ENCODE measurements at regions not wholly inside any gene's neighbourhood (a gene's known extent, or its start where the extent isn't known, plus 50 kb on each side); places are given as distances from the start of the nearest gene placed in this dataset.

DNA sequence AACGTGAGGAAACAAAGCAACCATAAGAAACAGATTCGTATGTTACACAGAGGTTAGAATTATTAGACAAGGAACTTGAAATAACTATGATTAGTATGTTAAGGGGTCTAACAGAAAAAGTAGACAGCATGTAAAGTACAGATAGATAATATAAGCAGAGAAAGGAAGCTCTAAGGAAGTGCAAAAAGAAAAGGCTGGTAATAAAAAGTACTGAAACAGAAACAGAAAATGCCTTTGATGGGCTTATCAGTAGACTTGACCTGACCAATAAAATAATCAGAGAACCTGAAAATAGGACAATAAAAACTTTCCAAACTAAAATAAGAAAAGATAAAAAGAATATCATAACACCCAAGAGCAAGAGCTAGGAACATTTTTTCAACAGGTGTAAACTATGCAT lies 225.8 kb downstream of the RND3 start:
- Histone ChIP-seq H3K27me3 (replicated peaks in 1 of 7) (no peaks in the 10 kb centered on the region), H3K27ac (no peak overlapping the region), H3K4me3 (no peak overlapping the region), H3K36me3 (no peaks in the 10 kb centered on the region), H3K4me1 (no peaks in the 10 kb centered on the region), H3K9me3 (peaks cover 0 to 11% (median 4%) of the 10 kb centered on the region in 8 donors)
- 73 to 85% (median 82%) methylated on average over 2 of the region's 2 CpGs for WGBS, 5 donors
- intact Hi-C loops (cut with DNase I; ENCODE audit: low total_unique reads): no loop called here
- no peak for DNase-seq
- TF ChIP-seq POLR2AphosphoS5 (IDR thresholded peaks at IDR 0.05): no peak
- TF ChIP-seq, protein P1, sequence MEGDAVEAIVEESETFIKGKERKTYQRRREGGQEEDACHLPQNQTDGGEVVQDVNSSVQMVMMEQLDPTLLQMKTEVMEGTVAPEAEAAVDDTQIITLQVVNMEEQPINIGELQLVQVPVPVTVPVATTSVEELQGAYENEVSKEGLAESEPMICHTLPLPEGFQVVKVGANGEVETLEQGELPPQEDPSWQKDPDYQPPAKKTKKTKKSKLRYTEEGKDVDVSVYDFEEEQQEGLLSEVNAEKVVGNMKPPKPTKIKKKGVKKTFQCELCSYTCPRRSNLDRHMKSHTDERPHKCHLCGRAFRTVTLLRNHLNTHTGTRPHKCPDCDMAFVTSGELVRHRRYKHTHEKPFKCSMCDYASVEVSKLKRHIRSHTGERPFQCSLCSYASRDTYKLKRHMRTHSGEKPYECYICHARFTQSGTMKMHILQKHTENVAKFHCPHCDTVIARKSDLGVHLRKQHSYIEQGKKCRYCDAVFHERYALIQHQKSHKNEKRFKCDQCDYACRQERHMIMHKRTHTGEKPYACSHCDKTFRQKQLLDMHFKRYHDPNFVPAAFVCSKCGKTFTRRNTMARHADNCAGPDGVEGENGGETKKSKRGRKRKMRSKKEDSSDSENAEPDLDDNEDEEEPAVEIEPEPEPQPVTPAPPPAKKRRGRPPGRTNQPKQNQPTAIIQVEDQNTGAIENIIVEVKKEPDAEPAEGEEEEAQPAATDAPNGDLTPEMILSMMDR (IDR thresholded peaks at IDR 0.05 in 8 of 11, conservative IDR thresholded peaks at IDR 0.05 in 3 of 11): no peak
- TF ChIP-seq POLR2A (IDR thresholded peaks at IDR 0.05): no peak

DNA sequence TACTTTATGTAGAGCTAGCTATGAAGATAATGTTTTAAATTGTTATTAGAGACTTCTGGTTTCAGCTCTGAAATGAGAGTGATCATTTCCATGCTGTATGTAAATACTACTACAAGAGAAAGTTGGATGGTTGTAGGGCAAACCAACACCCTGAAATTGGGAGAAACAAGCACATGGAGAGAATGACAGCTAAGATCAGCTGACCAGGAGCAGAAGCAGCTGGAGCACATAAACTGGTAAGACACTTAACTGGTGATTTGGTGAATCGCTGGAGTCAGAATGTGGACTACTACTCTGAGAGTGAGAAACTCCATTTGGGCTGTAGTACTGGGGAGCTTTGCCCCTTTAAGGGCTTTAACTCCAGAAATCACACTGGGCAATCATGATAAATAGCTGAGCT lies 226.8 kb downstream of the RND3 start:
- no peak for TF ChIP-seq POLR2AphosphoS5 (IDR thresholded peaks at IDR 0.05)
- TF ChIP-seq POLR2A (IDR thresholded peaks at IDR 0.05): no peak
- TF ChIP-seq, protein P1 (IDR thresholded peaks at IDR 0.05 in 8 of 11, conservative IDR thresholded peaks at IDR 0.05 in 3 of 11): no peak
- no peaks in the 10 kb centered on the region for H3K4me1 ChIP-seq
- H3K36me3 ChIP-seq: no peaks in the 10 kb centered on the region
- no peak for DNase-seq
- H3K27me3 ChIP-seq (replicated peaks in 1 of 7): no peaks in the 10 kb centered on the region
- no peak overlapping the region for H3K27ac ChIP-seq
- 79 to 90% (median 79%) methylated on average over 1 of the region's 1 CpG for WGBS, 5 donors
- no peak overlapping the region for H3K4me3 ChIP-seq
- intact Hi-C loops (cut with DNase I; ENCODE audit: low total_unique reads): no loop called here
- peaks cover 0 to 11% (median 4%) of the 10 kb centered on the region in 8 donors for H3K9me3 ChIP-seq

DNA sequence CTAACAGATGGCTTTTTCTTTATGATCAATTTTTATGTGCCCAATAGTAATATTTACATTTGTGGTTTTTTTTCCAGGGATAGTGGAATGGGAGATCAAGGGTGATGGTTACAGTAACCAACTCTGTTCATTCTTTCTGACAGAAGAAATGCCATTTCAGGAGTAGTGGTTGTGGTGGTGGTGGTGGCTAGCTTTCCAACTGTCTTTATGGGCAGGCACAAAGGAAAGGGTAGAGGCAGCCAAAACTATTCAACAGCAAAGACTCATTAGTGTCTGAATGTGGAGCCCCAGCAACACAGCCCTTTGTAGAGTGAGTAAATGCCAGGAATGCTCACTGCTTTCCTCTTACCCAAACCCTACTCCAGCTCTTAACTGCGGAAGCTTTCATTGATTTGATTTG lies 227.7 kb downstream of the RND3 start:
- WGBS, 5 donors: 86 to 100% (median 100%) methylated on average over 1 of the region's 1 CpG

DNA sequence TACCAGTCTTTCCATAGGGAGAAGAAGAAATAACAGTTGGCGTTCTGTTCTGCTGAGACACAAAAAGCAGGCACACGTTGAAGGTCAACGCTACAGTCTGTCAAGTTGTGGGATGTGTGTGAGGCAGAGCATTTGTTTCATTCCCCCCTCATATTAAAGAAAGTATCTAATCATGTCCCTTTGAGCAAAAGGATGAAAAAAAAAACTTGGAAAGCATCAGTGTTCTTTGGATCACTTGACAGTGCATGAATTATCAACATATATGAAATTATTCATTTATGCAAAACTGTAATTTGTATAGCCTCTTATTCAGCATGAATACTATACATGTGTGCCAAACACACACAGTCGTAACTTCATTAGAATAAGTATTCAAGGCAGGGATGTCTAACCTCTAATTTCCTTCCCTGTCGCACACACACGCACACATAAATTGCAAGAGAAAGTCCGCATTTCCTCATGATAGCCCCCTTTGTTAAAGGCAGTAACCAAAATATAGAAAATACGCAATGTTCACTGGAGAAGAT lies 228.6 kb downstream of the RND3 start:
- Histone ChIP-seq H3K27ac (no peak overlapping the region), H3K36me3 (no peaks in the 10 kb centered on the region), H3K4me1 (no peaks in the 10 kb centered on the region), H3K27me3 (replicated peaks in 1 of 7) (no peaks in the 10 kb centered on the region), H3K9me3 (peaks cover 0 to 11% (median 4%) of the 10 kb centered on the region in 8 donors), H3K4me3 (no peak overlapping the region)
- no peak for TF ChIP-seq POLR2A (IDR thresholded peaks at IDR 0.05)
- TF ChIP-seq, protein P1 (IDR thresholded peaks at IDR 0.05 in 8 of 11, conservative IDR thresholded peaks at IDR 0.05 in 3 of 11): no peak
- TF ChIP-seq POLR2AphosphoS5 (IDR thresholded peaks at IDR 0.05): no peak
- WGBS, 5 donors: 83 to 91% (median 86%) methylated on average over 8 of the region's 8 CpGs
- intact Hi-C loops (cut with DNase I; ENCODE audit: low total_unique reads): no loop called here
- no peak for DNase-seq

More for the DNA sequence above, 227.7 kb downstream of the RND3 start:
- DNase-seq: no peak
- no peak for TF ChIP-seq POLR2A (IDR thresholded peaks at IDR 0.05)
- no peak for TF ChIP-seq POLR2AphosphoS5 (IDR thresholded peaks at IDR 0.05)
- TF ChIP-seq, protein P1 (IDR thresholded peaks at IDR 0.05 in 8 of 11, conservative IDR thresholded peaks at IDR 0.05 in 3 of 11): no peak
- Histone ChIP-seq H3K27ac (no peak overlapping the region), H3K36me3 (no peaks in the 10 kb centered on the region), H3K9me3 (peaks cover 0 to 11% (median 4%) of the 10 kb centered on the region in 8 donors), H3K4me3 (no peak overlapping the region), H3K27me3 (replicated peaks in 1 of 7) (no peaks in the 10 kb centered on the region), H3K4me1 (no peaks in the 10 kb centered on the region)
- intact Hi-C loops (cut with DNase I; ENCODE audit: low total_unique reads): no loop called here

Data from spleen (tissue), 11 donors.